Heart left ventricle (tissue), 16 donors: ENCODE measurements at regions not wholly inside any gene's neighbourhood (a gene's known extent, or its start where the extent isn't known, plus 50 kb on each side); places are given as distances from the start of the nearest gene placed in this dataset.
A peak's percentile ranks its signal among the peaks of the same experiment; 100 is the strongest.

Experiments used
- ATAC-seq, 4 donors: fragments of 200-7000 bp; cut with Tn5 transposase; one replicate each; pipeline ENCODE4 v1.9.1; 2020 to 2022; ENCODE audit warnings: moderate library complexity in 4 of 4, mild to moderate bottlenecking in 3 of 4, moderate number of reproducible peaks in 1 of 4
- DNase-seq, 5 donors: peaks; one replicate each; pipeline ENCODE4 v3.0.0-alpha.2; 2020
- H3K27ac ChIP-seq, 12 donors: fragments of 200-600 bp; sonication (generic) in 4 of 12; one replicate each; pipeline versions ENCODE4 v1.5.0 to v1.8.0; 2016 to 2022; ENCODE audit warnings: mild to moderate bottlenecking in 2 of 12
- H3K27me3 ChIP-seq, 9 donors: fragments of 200-600 bp; sonication (generic) in 2 of 9; one replicate each; pipeline versions ENCODE4 v1.5.1 to v1.8.0; 2016 to 2022; ENCODE audit warnings: mild to moderate bottlenecking in 3 of 9
- H3K36me3 ChIP-seq, 9 donors: fragments of 200-600 bp; sonication (generic) in 2 of 9; one replicate each; pipeline versions ENCODE4 v1.5.0 to v1.8.0; 2018 to 2022; ENCODE audit warnings: mild to moderate bottlenecking in 2 of 9
- H3K4me1 ChIP-seq, 12 donors: fragments of 200-600 bp; sonication (generic) in 4 of 12; one replicate each; pipeline versions ENCODE4 v1.5.0 to v1.8.0; 2016 to 2022; ENCODE audit warnings: mild to moderate bottlenecking in 3 of 12
- H3K4me3 ChIP-seq, 12 donors: fragments of 200-600 bp; sonication (generic) in 4 of 12; one replicate each; pipeline versions ENCODE4 v1.5.0 to v1.8.0; 2017 to 2022; ENCODE audit warnings: mild to moderate bottlenecking in 9 of 12, moderate library complexity in 4 of 12
- H3K9me3 ChIP-seq, 12 donors: fragments of 200-600 bp; sonication (generic) in 4 of 12; one replicate each; pipeline versions ENCODE4 v1.5.0 to v1.8.0; 2016 to 2022; ENCODE audit warnings: mild to moderate bottlenecking in 1 of 12
- POLR2A ChIP-seq, 2 donors: fragments of 450-650 bp; IDR thresholded peaks; one replicate each; pipeline ENCODE4 v1.6.1; 2017; ENCODE audit warnings: antibody characterized with exemption in 2 of 2, mild to moderate bottlenecking in 2 of 2, moderate library complexity in 2 of 2
- WGBS, 4 donors: extraction: QIAGEN DNeasy Blood & Tissue Kit in 2 of 4; methylation state at CpG; one replicate each; pipeline versions ENCODE4 v1.1.5 to v1.1.7; 2013 to 2018; 5-methylcytosine and 5-hydroxymethylcytosine counted together
- intact Hi-C, 10 donors: fragments of 100-400 bp; cut with DNase I; formaldehyde crosslinking; loops; one replicate each; pipeline versions ENCODE4 v1.11.1 to v1.14.2; 2022
- TF ChIP-seq, protein P1 (sequence below), 12 donors: fragments of 200-600 bp; sonication (generic) in 4 of 12; IDR thresholded peaks; one replicate each; pipeline versions ENCODE4 v1.5.0 to v1.8.0; 2018 to 2022; ENCODE audit warnings: antibody characterized with exemption in 12 of 12, mild to moderate bottlenecking in 5 of 12
- donor health status: ischemic (EF 13 %, LVEDD 7.1; RV severe dilation, severe dysfunction).
- donor health status: healthy with polysubstance abuse.
- donor health status: DM: no; HTN: yes; CAD: no.
- donor health status: DM: no; HTN: no; CAD: no.
- donor health status: ischemic (EF 25% LVEDD 6.9; RV normal size, moderate dysfunction).
- donor health status: ischemic (EF 25% LVEDD 5.7; RV mildly dilated, moderate dysfunction).
- donor health status: healthy.
- donor health status: DM: yes; HTN: yes; CAD: no.
- donor health status: ischemic (EF 35%, LVEDD 5.7; RV mildly dilated, moderate dysfunction).
- donor health status: nonischemic (EF 11% LVEDD 7.7; RV severe dilation, severe dysfunction).
- donor health status: DM: yes; HTN: yes; CAD: no.
- donor health status: PGD.
- donor health status: ischemic (EF 29% LVEDD 5.4; RV normal size, mild dysfunction).
- donor health status: nonischemic (EF 23%, LVEDD 6.1; RV moderate dilation, normal function).

DNA sequence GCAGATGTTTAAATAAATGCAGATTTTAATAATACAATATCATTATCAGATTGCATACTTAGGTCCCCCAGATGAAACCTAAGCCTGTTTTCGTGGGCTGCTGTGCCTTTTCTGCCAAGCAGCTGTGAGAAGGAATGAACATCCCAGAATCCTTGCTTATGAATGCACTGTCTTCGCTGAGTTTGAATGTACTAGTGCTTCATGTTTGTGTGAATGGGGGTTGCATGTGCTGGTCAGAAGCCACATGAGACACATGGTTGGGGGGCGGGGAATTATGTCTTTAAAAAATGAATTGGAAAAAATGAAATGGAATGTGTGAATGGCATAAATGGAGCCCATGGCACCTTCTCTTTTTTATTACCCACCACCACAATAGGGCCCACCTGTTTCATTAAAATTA, 125.4 kb upstream of the HSD17B12 start:
- WGBS, 4 donors = 41 to 60% (median 46%) methylated on average over 2 to 3 of the region's 3 CpGs
- TF ChIP-seq POLR2A (IDR thresholded peaks at IDR 0.05) = no peak
- TF ChIP-seq, protein P1, sequence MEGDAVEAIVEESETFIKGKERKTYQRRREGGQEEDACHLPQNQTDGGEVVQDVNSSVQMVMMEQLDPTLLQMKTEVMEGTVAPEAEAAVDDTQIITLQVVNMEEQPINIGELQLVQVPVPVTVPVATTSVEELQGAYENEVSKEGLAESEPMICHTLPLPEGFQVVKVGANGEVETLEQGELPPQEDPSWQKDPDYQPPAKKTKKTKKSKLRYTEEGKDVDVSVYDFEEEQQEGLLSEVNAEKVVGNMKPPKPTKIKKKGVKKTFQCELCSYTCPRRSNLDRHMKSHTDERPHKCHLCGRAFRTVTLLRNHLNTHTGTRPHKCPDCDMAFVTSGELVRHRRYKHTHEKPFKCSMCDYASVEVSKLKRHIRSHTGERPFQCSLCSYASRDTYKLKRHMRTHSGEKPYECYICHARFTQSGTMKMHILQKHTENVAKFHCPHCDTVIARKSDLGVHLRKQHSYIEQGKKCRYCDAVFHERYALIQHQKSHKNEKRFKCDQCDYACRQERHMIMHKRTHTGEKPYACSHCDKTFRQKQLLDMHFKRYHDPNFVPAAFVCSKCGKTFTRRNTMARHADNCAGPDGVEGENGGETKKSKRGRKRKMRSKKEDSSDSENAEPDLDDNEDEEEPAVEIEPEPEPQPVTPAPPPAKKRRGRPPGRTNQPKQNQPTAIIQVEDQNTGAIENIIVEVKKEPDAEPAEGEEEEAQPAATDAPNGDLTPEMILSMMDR (IDR thresholded peaks at IDR 0.05) = no peak
- Histone ChIP-seq H3K4me3 (no peak overlapping the region), H3K27ac (peak overlapping the region in 2 of 12 donors; percentile 27 to 47), H3K4me1 (peaks cover 0 to 26% (median 10%) of the 10 kb centered on the region in 12 donors), H3K27me3 (peaks cover 6 to 86% (median 26%) of the 10 kb centered on the region in 9 donors), H3K9me3 (no peaks in the 10 kb centered on the region), H3K36me3 (no peaks in the 10 kb centered on the region)
- ATAC-seq (no peak), DNase-seq (no peak)
- intact Hi-C loops = loop anchor here in 1 of 10 donors (5.0 kb wide), 1 partner anchor 257 kb away; no protein-coding TSS in a partner anchor

DNA sequence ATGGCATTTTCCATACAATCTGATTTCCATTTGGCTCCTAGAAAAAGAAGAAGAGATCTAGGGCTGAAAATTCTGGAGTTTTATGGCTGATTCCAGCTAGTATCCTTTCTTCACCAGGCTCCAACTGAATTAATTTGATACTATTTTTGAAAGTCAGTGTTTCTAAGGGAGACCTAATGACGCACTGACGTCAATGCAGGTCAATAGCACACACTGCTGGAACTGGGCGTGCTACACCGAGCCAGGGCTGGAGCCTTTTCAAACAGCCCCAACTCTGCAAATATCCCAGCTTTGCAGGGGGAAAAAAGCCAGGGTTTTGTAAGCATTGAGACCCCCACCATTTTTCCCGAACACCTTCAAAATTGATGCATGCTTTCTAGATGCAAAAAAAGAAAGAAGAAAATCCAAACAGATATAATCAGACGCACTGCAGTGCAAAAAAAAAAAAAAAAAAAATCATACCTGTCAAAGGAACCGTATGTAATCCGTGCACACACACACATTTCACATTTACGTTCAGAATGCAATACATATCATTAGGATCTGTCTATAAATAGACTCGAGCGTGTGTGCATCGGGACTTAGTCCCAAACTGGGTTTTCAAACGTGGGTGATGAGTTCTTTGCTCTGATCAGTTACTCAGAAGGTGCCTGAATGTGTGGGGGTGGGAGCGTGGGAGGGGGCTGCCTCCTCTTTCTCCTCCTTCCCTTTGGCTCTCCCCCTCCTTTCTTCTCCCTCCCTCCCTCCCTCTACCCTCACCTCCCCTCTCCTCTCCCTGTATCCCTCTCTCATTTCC, 124.5 kb upstream of the HSD17B12 start:
- intact Hi-C loops = loop anchor here in 1 of 10 donors (5.0 kb wide), 1 partner anchor 256 kb away; no protein-coding TSS in a partner anchor
- 5 to 8% (median 7%) methylated on average over 14 of the region's 14 CpGs for WGBS, 4 donors
- Histone ChIP-seq H3K4me1 (peaks cover 0 to 26% (median 10%) of the 10 kb centered on the region in 12 donors), H3K27me3 (peaks cover 6 to 88% (median 26%) of the 10 kb centered on the region in 9 donors), H3K4me3 (peak overlapping the region in 2 of 12 donors; percentile 3 to 19), H3K27ac (peak overlapping the region in 2 of 12 donors; percentile 27 to 47), H3K36me3 (no peaks in the 10 kb centered on the region), H3K9me3 (no peaks in the 10 kb centered on the region)
- DNase-seq (peak in 1 of 5 donors; percentile 41), ATAC-seq (peak in 3 of 4 donors; percentile 73 to 88 (median 83))
- no peak for TF ChIP-seq POLR2A (IDR thresholded peaks at IDR 0.05)
- TF ChIP-seq, protein P1 (IDR thresholded peaks at IDR 0.05) = no peak

DNA sequence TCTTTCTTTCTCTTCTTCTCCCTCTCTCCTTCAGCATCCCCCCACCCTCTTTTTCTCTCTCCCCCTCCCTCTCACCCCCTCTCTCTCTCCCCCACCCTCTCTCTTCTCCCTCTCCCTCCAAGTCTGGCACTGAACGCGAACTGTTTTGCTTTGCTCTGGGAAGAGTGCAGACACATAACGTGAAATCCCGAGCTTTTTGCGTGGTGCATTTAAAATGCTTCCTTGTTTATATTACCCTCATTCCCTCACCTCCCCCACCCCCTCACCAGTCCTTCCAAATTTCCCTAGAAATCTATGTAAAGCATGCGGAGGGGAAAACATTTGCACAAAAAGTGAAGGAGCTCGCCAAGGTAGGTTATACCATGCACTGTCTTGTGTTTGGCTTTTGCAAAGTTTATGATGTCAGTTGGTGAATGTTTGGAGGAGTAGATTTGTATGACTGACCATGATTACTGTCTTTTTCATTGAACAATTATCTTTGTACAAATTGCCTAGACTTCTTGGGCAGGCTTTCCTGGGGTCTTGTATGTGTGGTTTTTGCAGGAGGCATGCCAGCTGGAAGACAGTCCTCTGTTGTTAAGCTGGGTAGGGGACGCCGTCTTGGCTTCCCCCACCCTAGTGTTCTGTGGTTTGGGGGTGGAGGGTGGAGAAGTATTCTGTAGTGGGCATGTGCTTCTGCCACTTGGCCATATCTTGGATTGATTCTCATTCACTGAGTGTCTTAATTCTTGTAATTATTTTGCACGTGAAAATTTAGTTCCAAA, 123.7 kb upstream of the HSD17B12 start:
- Histone ChIP-seq H3K36me3 (no peaks in the 10 kb centered on the region), H3K27ac (no peak overlapping the region), H3K9me3 (no peaks in the 10 kb centered on the region), H3K4me3 (no peak overlapping the region), H3K27me3 (peaks cover 6 to 80% (median 26%) of the 10 kb centered on the region in 9 donors), H3K4me1 (peaks cover 0 to 26% (median 10%) of the 10 kb centered on the region in 12 donors)
- intact Hi-C loops = loop anchor here in 1 of 10 donors (5.0 kb wide), 1 partner anchor 256 kb away; no protein-coding TSS in a partner anchor
- WGBS, 4 donors = 4 to 7% (median 5%) methylated on average over 10 of the region's 10 CpGs
- ATAC-seq = no peak
- DNase-seq = no peak
- no peak for TF ChIP-seq POLR2A (IDR thresholded peaks at IDR 0.05)
- TF ChIP-seq, protein P1 (IDR thresholded peaks at IDR 0.05) = no peak
